ENCODE measurements at regions not wholly inside any gene's neighbourhood (a gene's known extent, or its start where the extent isn't known, plus 50 kb on each side); places are given as distances from the start of the nearest gene placed in this dataset.

DNA sequence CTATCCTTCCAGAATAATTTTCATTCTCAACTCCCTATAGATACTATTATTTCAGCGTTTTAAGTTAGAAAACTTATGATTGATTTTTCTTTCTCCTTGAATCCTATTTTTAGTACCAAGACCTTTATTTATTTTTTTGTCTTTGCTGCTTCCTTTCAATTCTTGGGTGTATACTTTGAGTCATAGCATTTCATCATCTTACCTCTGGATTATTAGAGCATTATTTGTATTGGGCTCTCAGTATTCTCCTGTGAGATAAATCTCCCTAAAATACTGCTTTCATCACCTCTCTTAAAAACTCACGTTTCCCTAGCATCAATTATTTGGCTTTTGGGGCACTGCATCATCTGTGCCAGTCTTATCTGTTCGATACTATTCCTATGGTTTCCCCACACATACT, 222.8 kb downstream of the POSTN start (continued):
- no peak for TF ChIP-seq ZFP1 (CRISPR knock-in tag; IDR thresholded peaks at IDR 0.05)
- TF ChIP-seq, protein P1, sequence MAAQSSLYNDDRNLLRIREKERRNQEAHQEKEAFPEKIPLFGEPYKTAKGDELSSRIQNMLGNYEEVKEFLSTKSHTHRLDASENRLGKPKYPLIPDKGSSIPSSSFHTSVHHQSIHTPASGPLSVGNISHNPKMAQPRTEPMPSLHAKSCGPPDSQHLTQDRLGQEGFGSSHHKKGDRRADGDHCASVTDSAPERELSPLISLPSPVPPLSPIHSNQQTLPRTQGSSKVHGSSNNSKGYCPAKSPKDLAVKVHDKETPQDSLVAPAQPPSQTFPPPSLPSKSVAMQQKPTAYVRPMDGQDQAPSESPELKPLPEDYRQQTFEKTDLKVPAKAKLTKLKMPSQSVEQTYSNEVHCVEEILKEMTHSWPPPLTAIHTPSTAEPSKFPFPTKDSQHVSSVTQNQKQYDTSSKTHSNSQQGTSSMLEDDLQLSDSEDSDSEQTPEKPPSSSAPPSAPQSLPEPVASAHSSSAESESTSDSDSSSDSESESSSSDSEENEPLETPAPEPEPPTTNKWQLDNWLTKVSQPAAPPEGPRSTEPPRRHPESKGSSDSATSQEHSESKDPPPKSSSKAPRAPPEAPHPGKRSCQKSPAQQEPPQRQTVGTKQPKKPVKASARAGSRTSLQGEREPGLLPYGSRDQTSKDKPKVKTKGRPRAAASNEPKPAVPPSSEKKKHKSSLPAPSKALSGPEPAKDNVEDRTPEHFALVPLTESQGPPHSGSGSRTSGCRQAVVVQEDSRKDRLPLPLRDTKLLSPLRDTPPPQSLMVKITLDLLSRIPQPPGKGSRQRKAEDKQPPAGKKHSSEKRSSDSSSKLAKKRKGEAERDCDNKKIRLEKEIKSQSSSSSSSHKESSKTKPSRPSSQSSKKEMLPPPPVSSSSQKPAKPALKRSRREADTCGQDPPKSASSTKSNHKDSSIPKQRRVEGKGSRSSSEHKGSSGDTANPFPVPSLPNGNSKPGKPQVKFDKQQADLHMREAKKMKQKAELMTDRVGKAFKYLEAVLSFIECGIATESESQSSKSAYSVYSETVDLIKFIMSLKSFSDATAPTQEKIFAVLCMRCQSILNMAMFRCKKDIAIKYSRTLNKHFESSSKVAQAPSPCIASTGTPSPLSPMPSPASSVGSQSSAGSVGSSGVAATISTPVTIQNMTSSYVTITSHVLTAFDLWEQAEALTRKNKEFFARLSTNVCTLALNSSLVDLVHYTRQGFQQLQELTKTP (IDR thresholded peaks at IDR 0.05; ENCODE audit: low read depth in 1 of 2, partially characterized antibody in 2 of 2) = no peak

DNA sequence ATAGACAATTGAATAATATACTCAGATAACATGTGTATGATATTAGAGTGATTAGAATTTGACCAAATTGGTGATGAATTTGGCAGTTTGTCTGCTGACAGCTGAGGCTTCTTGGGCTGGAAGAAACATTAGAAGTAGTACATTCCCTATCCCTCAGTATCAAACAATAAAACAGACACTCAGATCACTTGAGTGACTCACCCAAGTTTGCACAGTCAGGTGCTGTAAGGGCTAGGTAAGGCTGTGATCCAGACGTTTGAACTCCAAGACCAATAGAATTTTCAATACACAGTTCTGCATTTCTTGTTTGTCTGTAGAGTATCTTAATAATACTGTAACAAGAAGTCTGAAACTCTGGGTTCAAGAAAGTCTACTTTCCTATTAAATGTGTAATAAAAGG, 223.5 kb downstream of the POSTN start:
- ATAC-seq (no peak), DNase-seq (ENCODE audit: extremely low read depth in 1 of 4, low spot score in 3 of 4) (no peak), FAIRE-seq (no peak)
- ChIA-PET CTCF (ENCODE audit: low intra/inter-chr PET ratio) (no interaction called here), POLR2A (no interaction called here)
- Histone ChIP-seq H3K27me3 (ENCODE audit: control insufficient read depth in 2 of 2, insufficient read depth in 2 of 2, low read length in 2 of 2) (no peaks in the 10 kb centered on the region), H3K9me1 (ENCODE audit: control insufficient read depth, insufficient read depth, low read length) (no peaks in the 10 kb centered on the region), H3K9ac (ENCODE audit: insufficient read depth in 1 of 2, low read depth in 2 of 2, low read length in 2 of 2) (no peak overlapping the region), H2AFZ (ENCODE audit: low read depth, low read length) (no peak overlapping the region), H3K79me2 (ENCODE audit: control insufficient read depth, insufficient read depth, low read length) (no peaks in the 10 kb centered on the region), H3K9me3 (replicated peaks; ENCODE audit: control insufficient read depth, insufficient read depth, low read depth, low read length) (no peaks in the 10 kb centered on the region), H3K36me3 (ENCODE audit: control insufficient read depth, insufficient read depth, low read length) (no peaks in the 10 kb centered on the region), H3K27ac (ENCODE audit: extremely low read depth, low read depth, low read length) (no peak overlapping the region), H4K20me1 (replicated peaks; ENCODE audit: control insufficient read depth, insufficient read depth, low read length) (no peaks in the 10 kb centered on the region), H3K4me3 (no peak overlapping the region), H3K4me1 (replicated peaks in 1 of 2; ENCODE audit: control insufficient read depth in 2 of 2, insufficient read depth in 2 of 2, low read length in 2 of 2) (no peaks in the 10 kb centered on the region), H3K4me2 (ENCODE audit: insufficient read depth, low read length) (no peak overlapping the region)
- intact Hi-C loops (cut with micrococcal nuclease) = no loop called here
- BruUV-seq (replicated peaks) = no TSS peak
- WGBS (ENCODE audit: insufficient coverage, low coverage, missing lambda C conversion rate) = 0% methylated on average over 1 of the region's 1 CpG
- in situ Hi-C loops (cut with MboI) = no loop called here
- no peak for TF ChIP-seq MYC (IDR thresholded peaks at IDR 0.05; ENCODE audit: low read depth, low read length)
- no peak for TF ChIP-seq MYC (CRISPR knock-in tag; IDR thresholded peaks at IDR 0.05; ENCODE audit: borderline replicate concordance, low read depth)
- no peak for TF ChIP-seq TGIF2 (CRISPR knock-in tag; IDR thresholded peaks at IDR 0.05)
- no peak for TF ChIP-seq ZNF431 (CRISPR knock-in tag; IDR thresholded peaks at IDR 0.05)
- TF ChIP-seq, protein P2, sequence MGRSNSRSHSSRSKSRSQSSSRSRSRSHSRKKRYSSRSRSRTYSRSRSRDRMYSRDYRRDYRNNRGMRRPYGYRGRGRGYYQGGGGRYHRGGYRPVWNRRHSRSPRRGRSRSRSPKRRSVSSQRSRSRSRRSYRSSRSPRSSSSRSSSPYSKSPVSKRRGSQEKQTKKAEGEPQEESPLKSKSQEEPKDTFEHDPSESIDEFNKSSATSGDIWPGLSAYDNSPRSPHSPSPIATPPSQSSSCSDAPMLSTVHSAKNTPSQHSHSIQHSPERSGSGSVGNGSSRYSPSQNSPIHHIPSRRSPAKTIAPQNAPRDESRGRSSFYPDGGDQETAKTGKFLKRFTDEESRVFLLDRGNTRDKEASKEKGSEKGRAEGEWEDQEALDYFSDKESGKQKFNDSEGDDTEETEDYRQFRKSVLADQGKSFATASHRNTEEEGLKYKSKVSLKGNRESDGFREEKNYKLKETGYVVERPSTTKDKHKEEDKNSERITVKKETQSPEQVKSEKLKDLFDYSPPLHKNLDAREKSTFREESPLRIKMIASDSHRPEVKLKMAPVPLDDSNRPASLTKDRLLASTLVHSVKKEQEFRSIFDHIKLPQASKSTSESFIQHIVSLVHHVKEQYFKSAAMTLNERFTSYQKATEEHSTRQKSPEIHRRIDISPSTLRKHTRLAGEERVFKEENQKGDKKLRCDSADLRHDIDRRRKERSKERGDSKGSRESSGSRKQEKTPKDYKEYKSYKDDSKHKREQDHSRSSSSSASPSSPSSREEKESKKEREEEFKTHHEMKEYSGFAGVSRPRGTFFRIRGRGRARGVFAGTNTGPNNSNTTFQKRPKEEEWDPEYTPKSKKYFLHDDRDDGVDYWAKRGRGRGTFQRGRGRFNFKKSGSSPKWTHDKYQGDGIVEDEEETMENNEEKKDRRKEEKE (IDR thresholded peaks at IDR 0.05; ENCODE audit: borderline replicate concordance in 1 of 2, control insufficient read depth in 1 of 2, low read depth in 2 of 2, low read length in 1 of 2) = no peak
- TF ChIP-seq U2AF1 (optimal IDR thresholded peaks at IDR 0.05; ENCODE audit: low read depth, low read length) = no peak
- TF ChIP-seq ARNT (IDR thresholded peaks at IDR 0.05) = no peak
- no peak for TF ChIP-seq JUND (IDR thresholded peaks at IDR 0.05; ENCODE audit: borderline replicate concordance, low read depth, low read length)
- no peak for TF ChIP-seq JUND (tag; IDR thresholded peaks at IDR 0.05; ENCODE audit: borderline replicate concordance, low read depth, low read length)
- TF ChIP-seq, protein P3, sequence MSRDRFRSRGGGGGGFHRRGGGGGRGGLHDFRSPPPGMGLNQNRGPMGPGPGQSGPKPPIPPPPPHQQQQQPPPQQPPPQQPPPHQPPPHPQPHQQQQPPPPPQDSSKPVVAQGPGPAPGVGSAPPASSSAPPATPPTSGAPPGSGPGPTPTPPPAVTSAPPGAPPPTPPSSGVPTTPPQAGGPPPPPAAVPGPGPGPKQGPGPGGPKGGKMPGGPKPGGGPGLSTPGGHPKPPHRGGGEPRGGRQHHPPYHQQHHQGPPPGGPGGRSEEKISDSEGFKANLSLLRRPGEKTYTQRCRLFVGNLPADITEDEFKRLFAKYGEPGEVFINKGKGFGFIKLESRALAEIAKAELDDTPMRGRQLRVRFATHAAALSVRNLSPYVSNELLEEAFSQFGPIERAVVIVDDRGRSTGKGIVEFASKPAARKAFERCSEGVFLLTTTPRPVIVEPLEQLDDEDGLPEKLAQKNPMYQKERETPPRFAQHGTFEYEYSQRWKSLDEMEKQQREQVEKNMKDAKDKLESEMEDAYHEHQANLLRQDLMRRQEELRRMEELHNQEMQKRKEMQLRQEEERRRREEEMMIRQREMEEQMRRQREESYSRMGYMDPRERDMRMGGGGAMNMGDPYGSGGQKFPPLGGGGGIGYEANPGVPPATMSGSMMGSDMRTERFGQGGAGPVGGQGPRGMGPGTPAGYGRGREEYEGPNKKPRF (IDR thresholded peaks at IDR 0.05; ENCODE audit: low read depth, low read length) = no peak
